HCEC 1CT (cell line): ENCODE measurements at regions not wholly inside any gene's neighbourhood (a gene's known extent, or its start where the extent isn't known, plus 50 kb on each side); places are given as distances from the start of the nearest gene placed in this dataset.

Source experiments
- DNase-seq: peaks from one replicate; pipeline ENCODE4 v3.0.0-alpha.2; 2017

DNA sequence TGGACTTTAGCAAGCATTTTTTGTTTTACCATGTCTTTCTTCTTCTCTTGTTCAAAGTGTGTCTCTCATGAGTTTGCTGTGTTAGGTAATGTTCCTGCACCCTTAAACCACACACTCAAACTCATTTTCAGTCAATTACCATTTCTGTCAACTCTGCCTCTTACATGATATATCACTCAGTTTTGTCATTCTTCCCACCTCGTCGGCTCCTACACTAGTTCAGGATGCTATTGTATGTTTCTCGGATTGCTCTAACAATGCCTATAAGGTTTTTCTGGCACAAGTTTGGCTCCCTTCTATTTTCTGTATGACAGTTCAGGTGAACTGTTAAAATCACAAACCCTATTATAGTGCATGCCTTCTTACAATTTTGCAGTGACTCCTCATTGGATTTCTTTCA, 260.8 kb upstream of the NAV3 start:
- DNase-seq = no peak

DNA sequence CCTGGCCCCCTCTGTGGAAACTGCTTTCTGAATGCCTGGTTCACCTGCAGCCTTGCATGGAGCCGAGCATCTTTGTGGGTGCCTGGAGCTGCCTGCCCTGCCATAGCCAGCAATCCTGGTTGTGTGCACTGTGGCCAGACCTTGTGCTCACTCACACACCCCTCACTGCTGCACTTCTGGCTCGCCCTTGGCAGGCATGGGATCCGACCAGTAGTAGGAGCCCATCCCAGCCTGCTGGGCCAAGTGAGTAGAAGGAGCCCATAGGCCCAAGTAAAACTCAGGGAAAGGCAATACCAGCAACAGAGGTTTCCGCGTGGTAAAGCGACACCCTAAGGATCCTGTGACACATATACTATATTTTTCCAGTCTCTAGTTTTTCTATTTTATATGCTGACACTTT, 270.0 kb upstream of the NAV3 start:
- DNase-seq = no peak

DNA sequence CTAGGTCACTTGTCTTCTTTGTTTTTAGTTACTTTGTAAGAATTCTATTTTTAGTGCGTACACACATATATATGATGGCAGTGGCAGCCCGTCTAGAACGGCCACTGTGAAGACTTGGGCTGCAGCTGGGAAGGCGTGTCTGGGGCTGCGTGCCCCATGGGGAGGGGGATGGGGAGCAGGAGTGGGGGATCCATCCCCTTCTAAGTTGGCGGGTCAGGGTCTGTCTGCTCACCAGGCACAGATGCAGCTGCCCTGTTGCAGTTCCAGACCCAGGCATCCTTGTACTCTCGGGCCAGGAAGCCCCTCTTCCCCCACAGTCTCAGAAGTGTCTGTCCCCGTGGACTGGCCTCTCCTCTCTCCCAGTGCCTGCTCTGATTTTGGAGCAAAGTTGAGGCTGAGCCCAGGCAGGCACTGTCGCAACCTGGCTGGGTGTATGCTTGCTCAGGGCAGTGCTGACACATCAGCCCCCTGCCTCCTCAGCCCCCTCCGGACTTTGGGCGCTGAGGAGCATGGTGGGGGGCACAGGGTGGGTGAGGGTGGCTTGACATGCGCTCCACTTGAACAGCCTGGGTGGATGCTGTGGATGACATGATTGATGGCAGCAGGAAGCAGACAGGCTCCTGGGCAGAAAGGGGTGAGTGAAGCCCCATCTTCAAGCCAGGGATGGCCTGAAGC, 271.2 kb upstream of the NAV3 start:
- no peak for DNase-seq

DNA sequence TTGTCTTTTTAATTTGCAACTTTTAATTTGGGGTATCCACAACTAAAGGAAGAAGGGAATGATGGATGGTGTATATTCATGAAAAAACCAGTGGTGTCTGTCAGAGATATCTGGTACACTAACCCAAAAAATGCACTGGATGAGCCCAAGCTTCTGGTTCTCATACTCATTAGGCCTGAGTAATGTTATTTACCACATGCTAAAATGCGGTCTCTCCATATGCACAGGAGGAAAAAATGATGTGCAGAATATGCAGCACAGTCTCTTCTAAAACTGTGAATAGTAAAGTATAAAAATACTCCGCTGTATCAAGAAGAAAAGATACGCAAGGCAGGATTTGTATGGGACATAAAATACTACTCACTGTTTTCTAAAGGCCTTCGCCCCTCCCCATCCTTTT, 275.6 kb upstream of the NAV3 start:
- no peak for DNase-seq

DNA sequence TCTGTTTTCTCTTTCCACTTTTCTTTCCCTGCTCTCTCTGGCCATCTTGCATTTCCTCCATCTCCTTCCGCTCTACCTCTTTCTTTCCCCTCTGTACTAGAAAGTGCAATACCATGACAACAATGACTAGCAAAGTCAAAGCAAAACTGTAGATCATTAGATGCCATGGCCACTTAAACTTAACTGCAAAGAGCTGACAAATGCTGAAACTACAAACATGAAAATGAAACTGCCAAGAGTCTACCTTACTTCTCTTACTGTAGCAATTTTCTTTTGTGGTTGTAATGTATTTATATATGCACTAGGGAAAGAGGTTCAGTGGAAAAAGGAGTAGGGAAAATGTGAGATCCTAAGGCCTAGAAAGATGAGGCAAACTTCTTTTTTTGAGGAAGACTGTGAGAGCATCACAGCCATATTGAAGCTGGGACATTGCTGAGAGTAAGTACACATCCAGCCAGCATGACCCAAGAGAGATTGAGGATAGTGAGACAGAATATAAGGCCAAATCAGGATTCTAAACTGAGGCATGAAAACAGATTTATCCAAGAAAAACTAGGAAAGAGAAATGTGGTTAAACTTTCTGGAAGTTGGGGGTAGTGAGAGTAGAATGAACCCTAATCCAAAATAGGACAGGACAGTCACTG, 276.6 kb upstream of the NAV3 start:
- DNase-seq = no peak

DNA sequence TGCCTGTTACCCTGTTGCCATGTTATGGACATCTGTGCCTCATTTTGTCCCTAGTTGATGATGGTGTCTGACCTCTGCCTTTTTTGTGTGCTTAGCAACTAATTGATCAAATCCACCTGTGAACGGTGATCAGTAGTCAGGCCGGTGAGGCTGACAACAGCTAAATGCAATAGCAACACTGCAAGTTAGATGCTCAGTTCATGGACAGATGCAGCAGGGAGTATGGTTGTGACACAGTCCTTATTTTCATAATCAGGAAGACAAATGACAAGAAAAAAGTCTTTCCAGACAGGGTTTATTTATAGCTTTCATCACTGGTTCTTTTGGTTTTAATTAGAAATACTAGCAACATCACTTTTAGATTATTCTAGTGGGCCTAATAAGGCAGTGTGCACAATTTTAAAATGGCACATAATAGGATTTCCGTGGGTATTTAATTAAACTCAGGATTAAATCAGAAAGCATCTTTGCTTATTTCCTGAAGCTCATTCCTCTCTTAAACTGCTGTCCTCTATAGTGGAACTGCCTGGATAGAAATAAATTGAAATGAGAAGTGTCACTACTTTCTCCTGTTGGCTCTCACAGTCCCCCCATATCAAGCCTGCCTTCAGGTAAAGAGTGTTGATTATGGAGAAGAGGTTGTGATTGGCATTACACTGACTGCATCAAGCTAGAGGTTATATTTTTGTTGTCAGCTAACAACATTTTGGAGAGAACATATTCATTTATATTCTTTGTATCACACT, 281.1 kb upstream of the NAV3 start:
- DNase-seq = no peak

DNA sequence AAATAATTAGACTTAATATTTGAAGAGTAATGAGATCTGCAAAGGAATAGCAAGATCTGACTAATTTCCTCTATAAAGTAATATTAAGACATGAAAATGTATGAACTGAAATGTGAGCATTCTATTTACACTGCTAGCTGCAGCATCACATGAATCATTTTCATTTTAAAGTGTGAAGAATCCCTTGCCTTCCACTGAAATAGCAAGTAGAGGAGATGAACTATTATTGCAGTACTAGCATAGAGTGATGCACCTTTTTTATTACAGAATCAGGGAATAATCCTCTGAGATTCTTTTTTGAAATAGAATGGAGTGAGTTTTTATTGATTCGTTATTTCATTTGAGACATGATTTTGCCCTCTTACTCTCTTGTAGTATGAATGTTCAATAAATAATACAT, 281.9 kb upstream of the NAV3 start:
- no peak for DNase-seq

DNA sequence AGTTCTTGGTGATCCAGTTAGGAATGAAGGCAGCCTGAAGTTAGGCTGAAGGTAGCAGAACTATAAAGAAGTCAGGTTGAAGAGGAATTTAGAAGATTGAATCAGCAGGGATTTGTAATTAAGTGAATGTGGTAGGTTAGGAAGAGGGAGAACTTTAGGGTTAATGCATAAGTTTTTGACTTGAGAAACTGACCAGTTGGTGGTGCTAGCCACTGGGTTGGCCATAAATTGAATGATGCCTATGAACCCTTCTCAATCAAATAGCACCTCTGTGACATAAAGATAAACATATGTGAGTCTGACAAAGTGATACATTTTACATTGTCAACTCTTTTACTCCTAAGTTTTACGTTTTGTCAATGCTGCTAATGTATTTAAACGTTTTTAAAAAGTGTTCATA, 290.6 kb upstream of the NAV3 start:
- DNase-seq = no peak

DNA sequence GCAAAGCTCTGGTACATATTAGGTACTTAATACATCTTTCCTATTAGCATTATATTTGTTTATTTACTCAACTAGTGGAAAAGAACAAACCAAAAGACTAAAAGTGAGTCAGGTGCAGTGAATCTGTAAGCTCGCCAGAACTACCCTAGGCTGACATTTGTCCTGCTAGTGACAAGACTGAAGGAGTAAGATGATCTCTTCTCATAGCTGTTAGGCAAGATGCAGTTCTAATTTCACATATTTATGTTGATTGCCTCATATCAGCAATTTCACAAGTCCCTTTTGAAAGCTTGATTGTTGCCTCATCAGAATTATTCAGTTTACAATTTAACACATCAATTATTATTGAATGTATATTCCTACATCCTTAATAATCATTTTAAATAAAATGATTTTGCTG, 293.0 kb upstream of the NAV3 start:
- DNase-seq = peak; percentile 30

DNA sequence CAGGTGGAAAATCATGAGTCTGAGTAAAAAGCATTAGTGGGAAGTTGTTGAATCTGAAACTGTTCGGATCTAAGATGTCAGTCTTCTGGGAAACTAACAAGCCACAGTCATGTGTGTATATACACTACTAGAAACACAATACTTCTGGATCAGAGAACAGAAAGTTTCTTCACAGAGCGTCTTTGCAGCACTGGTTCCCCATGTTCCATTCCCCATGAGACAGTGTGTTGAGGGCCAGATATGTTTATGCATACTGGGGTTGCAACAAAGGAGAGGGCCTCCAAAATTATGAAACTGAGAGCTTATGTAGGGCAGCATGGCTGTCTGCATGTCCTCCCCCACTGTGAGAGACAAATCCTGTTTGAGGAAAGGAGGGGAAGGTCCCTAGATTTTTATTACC, 295.0 kb upstream of the NAV3 start:
- no peak for DNase-seq

DNA sequence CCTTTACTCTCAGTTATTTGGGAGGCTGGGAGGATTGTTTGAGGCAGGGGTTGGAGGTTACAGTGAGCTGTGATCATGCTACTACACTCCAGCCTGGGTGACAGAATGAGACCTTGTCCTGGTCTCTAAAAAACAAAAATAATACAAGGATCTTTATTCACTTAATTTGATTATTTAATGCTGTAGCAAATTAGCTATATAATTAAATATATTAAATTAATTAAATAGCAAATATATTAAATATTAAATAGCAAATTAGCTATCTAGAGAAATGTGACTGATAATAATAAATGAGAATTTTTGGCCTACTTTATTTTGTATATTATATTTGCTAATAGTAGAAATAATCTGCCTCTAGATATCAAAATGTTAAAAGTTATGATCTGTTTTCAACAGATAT, 298.8 kb upstream of the NAV3 start:
- no peak for DNase-seq

DNA sequence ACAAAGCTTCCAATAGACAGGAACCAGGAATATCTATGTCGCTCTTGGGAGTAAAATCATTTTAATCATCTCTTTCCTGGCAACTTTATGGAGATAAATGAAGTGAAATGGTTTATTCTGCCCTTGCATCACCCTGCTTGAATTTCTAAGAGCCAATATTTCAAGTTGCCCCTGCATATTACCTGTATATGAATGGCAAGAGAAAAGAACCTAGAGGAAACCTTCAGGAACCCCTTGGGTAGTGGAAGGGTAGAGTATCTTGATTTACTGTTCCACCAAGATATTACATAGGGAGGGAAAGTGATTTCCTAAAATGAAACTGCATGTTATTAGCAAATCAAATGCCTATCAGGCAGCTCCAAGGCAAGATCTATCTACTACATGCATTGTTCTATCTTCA, 308.4 kb upstream of the NAV3 start:
- no peak for DNase-seq

DNA sequence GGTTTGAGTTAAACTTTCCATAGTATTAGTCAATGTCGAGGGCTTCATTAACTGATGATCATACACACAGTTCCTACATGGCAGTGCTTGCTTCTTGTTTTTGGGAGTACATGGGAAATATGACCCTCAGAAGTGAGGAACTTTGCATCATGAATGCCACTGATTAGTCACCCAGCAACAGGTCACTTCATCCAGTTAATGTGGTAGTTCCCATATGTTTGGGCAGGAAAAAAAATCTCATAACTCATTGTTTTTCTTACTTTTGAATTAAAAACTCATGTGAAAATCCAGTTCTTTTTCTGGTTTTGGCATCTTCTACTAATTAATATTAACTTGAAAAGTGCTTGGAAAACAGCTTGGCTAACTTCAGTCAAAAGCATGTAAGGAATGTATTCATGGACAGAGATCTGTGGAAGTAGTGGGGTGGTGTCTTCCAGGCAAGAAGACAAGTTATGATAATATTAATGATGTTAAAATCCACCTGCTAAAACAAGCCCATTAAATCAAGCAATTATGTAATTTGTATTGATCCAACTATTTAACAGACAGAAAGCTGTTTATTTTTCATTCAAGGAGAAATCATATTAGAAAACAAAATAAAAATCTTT, 309.1 kb upstream of the NAV3 start:
- DNase-seq = peak; percentile 9

DNA sequence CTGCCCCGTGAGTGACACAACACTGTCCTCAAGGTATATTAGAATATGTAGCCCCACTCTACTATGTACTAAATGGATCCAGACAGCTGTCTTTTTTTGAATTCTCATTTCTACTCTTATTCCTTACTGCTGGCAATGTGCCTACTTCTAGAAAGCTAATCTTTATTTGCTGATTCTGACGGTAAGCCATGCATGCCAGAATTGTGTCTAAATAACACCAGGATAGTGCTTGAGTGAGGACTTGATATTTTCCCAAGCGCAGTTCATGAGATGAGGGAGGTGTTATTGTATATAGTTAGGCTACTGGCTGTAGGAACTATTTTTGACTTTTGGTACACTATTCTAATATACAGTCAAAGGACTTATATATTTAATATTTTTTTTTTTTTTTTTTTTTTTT, 316.2 kb upstream of the NAV3 start:
- DNase-seq = no peak

DNA sequence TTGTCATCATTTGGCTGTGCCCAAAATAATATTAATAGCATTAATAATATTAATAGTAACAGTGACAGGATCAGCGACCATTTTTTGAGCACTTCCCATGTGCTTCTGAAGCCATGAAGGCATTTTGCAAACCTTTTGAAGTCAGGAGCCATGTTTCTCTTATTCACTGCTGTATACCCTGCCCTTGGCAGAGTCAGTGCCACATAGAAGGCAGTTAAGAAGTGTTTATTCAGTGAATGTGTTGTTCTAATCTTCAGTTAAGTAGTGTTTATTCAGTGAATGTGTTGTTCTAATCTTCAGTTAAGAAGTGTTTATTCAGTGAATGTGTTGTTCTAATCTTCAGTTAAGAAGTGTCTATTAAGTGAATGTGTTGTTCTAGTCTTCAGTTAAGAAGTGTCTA, 319.7 kb upstream of the NAV3 start:
- DNase-seq = no peak

DNA sequence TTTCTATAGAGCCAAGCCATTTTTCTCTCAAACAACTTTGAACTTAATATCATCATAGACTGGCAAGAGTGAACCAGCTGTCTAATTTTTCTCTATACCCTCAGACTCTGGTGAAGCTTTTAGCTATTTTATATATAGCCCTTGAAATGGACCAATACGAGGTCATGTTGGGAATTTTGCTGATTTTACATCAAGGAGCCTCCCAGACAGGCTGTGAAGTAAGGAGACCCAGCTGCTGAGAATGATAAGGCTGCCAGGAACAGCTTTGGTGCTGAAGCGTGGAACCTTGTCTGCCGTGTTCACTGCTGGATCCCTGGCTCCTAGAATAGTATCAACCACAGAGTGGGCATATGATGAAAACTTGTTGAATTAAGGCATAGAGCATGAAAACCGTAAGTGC, 326.2 kb upstream of the NAV3 start:
- no peak for DNase-seq

DNA sequence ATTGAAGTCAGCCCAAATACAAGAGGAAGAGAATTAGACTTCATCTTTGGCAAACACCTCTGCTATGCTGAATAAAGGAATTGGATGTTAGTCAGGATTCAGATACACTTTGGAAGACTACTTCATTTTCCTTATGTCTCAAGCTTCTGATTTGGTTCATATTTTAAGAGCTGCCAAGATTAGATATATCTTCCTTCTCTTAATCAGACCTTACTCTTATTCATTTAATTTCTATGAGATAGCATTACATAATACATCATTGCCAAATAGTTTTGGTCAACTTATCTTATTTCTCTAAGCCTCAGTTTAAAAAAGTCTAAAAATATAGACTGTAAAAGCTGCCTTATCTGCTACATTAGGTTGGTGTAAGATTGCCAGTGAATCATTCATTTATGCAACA, 330.6 kb upstream of the NAV3 start:
- no peak for DNase-seq

DNA sequence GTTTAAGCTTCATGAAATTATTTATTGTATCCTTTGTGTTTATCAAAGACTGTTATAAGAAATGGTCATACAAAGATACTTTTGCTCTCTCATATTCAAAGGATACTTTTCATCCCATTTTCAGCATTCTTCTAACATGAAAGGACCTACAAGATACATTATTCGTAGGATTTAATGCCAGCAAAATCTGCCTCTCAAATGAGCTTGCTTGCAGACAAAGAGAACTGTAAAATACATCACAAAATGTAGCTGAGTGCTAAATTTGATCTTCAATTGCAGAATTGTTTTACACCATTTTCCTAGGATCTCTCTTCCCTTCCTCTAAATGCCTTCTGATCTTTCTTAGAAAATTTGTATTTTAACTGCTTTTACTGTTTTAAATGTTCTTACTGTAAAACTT, 333.0 kb upstream of the NAV3 start:
- DNase-seq = no peak

DNA sequence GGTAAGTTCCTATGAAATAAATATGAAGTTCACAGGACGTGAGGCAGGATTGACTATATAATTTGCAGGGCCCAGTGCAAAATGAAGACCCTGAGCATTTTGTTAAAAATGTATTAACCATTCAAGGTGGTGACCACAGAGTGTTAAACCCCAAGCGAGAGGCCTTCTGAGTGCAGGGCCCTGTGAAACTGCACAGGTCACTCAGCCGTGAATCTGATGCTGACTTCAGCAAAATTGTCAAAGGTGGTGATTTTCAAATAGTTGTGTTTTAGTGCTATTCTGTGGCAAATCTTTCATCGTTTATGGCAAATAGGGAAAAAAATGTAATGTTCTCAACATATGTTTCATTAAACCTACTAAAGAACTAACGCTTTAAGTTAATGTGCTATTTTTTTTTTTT, 334.0 kb upstream of the NAV3 start:
- no peak for DNase-seq

DNA sequence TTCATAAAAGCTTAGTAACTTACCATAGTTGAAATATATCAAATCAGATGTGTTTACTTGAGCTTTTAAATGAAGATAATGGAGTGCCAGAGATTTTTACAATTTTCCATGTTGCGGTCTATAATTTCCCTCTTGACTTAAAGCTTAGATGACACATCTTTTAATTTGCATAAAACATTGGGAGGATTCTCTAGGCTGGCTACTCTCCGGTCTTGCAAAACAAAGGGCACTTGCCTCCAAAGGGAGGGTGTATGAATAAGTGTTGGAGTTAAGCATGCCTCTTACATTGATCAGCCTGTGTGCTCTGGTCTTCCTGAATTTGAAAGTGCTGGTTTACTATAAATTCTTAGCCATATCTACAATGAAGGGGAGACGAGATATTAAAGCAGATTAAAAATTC, 336.4 kb upstream of the NAV3 start:
- DNase-seq = no peak

DNA sequence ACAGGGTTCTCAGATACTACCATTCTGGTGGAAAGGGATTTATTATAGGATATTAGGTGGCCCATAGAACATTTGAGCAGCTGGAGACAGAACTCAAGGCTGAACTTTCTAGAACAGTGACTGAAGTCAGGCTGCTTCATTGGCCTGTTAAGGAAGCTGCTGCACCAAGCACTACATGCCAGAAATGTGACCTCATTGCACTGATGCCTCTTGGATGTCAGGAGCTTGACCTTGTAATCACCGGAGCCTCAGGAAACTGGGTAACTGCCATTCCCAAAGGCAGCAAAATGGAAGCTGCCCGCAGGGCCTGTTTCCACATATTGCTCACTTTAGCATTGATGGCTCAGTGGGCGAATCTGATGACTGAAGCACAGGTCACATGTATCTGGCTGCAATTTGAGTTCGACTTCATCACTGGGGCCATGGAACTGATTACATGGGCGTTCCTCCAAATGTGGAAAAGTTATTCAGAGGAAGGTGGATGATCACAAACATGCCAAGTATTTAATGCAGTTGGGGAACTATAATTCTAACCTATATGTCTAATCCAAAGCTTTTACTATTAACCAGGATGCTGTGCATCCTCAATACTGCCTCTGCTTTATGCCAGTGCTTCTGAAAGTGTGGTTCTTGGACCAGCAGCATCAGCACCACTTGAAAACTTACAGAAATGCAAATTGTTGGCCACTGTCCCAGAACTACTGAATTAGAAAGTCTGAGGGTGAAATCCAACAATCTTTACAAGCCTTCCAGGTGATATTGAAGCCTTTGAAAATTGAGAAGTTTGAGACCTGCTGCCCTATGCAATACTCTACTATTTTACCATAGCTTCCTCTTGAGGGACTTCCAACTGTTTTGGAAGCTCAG, 337.2 kb upstream of the NAV3 start:
- DNase-seq = no peak

DNA sequence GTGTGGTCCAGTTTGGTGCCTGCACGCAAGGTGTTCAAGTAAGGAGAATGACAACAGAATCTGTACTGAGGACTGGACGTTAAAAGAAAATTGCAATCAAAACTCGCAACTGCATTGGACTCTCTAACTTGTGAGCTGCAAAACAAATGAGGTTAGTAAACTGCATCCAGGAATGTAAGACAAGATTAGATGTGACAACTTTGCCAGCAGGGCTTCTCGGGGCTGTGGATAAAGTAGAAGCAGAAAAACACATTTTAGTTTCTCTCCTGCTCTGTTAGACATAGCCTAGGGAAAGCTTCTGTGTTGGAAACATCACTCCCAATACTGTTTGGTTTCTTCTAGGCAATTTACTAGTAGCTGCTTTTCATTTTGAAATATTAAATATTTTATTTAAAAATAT, 338.2 kb upstream of the NAV3 start:
- DNase-seq = no peak

DNA sequence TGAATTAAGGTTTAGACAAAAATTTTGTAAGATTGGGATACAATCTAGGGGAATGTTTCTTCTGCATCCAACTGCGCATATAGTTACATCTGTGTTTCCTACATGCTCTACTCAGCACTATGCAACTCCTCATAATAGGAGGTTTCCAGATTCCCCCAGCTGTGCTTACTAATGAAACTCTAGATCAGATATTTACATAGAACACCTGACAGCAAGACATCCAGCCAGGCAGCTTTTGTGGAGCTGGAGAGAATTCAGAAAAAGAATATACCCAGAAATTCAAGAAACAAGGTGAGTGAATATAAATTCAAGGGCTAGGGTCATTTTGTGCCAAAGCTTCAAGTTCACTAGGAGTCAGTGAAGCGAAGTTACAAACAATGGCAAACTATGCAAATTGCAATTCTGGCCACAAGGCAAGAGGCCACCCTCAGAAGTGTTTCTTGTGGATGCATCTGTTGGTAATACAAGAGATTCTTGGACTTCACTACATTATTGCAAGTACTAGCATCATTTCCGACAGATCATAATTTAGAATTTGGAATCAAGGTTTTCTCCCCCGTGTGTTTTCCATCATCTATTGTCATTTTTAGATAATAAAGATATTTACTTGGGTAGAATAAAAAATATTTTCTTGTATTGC, 341.2 kb upstream of the NAV3 start:
- no peak for DNase-seq
